HG03064 (cell line): ENCODE measurements at regions not wholly inside any gene's neighbourhood (a gene's known extent, or its start where the extent isn't known, plus 50 kb on each side); places are given as distances from the start of the nearest gene placed in this dataset.
A peak's percentile ranks its signal among the peaks of the same experiment; 100 is the strongest.
"Not testable (repeated sequence)": the region's sequence is repeated elsewhere in the genome, so short reads cannot be mapped to it uniquely, and the experiment has no call there.

ENCODE experiments used
- ATAC-seq: cut with Tn5 transposase; IDR thresholded peaks from one replicate; pipeline ENCODE4 v1.9.1; 2021; ENCODE audit warnings: low read depth; ENCODE audit not compliant: unreplicated experiment

DNA sequence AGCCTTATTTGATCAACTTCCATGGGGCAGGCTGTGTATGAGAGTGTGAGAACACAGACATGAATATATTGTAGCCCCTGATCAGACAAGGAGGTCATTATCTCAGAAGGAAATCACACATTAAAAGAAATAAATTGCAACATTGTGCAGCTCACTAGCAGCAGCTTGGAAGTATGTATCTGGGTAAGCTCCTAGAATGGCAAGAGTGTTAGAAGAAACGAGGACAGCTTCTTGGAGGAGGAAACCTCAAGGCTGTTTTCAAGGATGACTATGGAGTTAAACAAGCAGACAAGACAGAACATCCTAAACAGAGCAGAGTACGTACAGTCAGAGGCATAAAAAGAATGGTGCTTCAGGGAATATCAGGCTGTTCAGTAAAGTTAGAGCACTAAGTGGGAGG is 511.0 kb downstream of the SLCO4C1 start:
- ATAC-seq = no peak

GRCh38 chr5:101783241-101784013 is 512.7 kb downstream of the SLCO4C1 start:
- no peak for ATAC-seq

DNA sequence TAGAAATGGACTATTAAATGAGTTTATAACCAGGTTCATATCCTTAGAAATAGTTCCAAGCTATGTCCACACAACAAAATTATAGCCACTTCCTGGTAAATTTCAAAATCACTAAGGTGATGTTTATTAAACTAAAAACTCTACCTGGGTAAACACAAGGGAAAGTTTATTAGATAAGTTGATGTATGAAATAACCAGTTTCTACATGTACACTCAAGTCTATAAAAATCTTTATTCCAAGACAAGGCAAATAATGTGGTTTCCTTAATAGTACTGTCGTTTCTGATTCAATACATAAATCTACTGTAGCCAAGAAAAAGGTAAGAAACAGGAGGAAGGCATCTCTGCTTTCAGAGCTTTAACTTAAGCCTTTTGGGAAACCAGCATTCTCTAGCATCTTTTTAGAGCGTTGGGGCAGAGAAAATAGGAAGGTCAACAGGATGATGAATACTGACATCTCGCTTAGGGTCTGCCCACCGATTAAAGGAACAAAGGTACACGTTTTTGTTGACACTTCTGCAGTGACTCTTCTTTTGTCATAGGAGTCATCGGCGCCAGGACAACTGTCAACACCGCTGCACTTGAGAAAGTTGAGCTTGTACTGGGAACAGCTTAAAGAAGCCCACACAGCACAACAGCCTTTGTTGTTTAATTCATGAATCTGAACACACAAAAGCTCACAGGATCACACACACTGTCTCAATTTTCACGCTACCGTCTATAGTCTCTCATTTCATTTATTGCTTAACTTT is 513.6 kb downstream of the SLCO4C1 start:
- no peak for ATAC-seq

- no peak for ATAC-seq
These were observed 545.0 kb downstream of the SLCO4C1 start for GRCh38 chr5:101751105-101751504.

GRCh38 chr5:101743000-101743399 is 553.1 kb downstream of the SLCO4C1 start:
- not testable (repeated sequence) for ATAC-seq

- ATAC-seq = no peak
These were observed 567.2 kb downstream of the SLCO4C1 start for GRCh38 chr5:101728933-101729332.

DNA sequence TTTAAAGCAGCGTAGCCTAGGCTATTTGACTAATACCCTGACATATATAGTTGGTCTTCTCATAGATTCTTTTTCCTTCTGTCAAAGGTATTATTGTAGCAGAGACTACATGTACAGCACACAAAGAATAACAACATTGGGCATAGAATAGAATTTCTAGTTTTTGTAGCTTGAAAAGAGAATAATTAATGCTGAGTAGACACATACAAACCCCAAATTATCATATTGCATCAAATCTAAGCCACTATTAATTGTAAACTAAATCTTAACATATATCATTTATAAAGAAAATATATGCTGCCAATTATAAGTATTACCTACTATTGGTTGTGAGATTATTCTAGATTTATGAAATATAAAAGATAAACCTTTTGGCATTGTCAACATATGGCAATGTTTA is 574.5 kb downstream of the SLCO4C1 start:
- no peak for ATAC-seq

DNA sequence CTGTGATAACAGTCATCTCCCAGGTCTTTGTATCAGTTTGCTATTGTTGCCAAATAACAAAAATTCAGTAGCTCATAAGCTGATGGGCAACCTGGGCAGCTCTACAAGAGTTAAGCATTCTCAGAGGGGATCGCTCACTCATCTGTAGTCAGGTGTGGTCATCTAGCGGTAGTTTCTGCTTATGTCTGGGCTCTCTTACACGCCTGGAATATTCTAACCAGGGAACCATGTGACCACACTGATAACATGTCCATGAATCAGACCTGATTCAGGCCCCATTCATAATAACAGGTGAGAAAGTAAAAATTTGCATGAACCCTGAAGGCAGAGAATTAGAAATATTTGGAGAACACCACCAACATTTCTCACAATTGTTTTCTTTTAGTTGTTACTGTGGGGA is 576.1 kb downstream of the SLCO4C1 start:
- no peak for ATAC-seq

DNA sequence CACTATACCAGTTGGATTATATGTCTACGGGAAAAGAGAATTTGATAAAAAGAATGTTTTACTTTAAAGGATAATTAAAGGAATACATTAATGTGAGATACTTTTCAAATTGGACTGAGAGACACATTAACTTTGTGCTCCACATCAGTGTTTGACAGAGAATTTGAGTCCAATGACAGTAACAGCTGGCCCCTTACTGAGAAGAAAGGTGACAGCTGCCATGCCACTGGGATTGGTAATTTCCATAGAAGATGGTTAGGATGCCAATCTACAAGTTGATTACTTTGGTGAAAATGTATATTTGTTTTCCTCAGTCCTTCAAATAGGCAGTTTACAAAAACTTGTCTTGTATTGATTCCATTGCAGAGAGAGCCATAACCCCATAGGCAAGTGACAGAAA is 578.4 kb downstream of the SLCO4C1 start:
- ATAC-seq = no peak

DNA sequence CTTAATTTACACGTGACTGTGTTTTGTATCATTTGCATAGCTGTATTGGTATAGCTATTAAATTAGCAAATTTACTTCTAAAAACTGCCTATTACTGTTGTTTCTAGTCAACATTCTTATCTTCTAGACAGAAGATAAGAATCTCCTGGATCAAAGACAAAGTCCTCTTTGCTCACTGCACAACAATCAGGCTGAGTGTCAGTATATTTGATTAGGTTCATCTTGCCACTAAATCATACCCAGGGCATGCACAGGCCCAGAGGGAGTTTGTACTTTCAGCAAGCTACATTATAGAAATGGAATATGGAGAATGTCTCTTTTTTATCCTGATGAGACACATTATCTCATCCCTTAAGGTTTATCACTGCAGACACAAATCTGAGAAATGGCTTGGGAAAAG is 579.1 kb downstream of the SLCO4C1 start:
- no peak for ATAC-seq

DNA sequence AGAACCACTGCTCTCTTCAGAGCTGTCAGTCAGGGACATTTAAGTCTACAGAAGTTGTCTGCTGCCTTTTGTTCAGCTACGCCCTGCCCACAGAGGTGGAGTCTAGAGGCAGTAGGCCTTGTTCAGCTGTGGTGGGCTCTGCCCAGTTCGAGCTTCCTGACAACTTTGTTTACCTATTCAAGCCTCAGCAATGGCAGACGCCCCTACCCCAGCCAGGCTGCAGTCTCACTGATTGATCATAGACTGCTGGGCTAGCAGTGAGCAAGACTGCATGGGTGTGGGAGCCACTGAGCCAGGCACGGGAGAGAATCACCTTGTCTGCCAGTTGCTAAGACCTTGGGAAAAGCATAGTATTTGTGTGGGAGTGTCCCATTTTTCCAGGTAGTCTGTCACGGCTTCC is 580.3 kb downstream of the SLCO4C1 start:
- not testable (repeated sequence) for ATAC-seq

- ATAC-seq = no peak
These were observed 606.8 kb downstream of the SLCO4C1 start for GRCh38 chr5:101689306-101689705.

DNA sequence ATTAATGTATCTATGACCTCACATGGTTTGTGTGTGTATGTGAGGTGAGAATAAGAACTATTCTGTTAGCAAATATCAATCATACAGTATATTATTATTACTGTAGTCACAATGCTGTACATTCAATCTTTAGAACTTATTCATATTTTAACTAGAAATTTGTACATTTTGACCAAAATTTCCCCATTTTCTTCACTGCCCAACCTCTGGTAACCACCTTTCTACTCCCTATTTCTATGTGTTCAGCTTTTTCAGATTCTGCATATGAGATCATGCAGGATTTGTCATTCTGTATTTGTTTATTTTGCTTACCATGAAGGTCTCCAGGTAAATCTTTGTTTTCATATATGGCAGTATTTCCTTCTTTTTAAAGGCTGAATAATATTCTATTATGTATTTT is 607.9 kb downstream of the SLCO4C1 start:
- no peak for ATAC-seq

DNA sequence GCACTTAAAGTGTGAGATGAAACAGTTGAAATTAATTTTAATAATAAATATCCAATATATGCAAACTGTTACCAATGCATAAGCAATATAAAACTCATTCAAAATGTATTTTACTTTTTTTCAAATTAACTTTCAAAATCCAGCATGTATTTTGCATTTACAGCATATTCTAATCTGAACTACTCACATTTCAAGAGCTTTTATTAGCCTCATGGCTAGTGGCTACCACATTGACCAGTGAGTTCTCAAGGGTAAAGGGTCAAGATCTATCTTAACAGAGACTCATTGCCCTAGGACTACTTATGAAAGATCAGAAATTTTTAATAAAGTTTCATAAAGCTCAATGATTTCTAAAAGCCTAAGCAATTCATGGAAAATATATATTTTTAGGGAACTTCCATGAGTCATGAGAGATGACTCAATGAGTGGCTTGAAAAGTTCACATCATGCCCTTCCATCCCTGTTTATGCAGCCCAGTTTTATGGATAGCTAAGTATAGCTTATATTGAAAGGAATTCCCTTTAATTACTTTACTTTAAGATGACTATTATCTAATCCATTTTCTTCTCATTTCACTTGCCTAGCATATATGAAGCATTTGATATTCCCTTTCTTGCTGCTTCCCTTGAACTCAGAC is 608.6 kb downstream of the SLCO4C1 start:
- ATAC-seq = no peak

DNA sequence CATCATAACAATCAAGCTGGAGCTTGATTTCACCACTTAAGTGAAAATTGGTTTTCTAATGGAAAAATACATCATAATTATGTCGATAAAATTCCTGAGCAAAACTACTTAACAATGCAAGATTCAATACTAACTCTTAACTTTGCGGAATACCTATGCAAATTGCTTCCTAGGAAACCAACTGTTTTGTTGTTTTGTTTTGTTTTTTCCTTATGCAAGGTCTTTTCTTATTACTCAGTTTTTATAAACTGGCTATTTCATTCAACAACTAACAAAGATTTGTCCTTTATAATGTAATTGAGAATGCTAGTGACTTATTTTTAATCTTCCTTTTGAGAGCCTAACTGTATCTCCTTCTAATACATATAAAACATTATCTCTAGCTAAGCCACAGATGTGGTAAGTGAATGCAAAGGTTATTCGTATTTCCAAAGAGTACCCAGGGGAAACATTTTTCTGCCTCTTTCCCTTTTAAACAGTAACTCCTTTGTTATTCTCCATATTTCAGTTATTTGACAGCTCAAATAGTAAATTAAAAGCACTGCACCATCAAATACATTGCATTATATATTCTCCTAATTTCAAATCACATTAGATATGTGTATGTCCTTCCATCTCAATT is 609.4 kb downstream of the SLCO4C1 start:
- no peak for ATAC-seq

DNA sequence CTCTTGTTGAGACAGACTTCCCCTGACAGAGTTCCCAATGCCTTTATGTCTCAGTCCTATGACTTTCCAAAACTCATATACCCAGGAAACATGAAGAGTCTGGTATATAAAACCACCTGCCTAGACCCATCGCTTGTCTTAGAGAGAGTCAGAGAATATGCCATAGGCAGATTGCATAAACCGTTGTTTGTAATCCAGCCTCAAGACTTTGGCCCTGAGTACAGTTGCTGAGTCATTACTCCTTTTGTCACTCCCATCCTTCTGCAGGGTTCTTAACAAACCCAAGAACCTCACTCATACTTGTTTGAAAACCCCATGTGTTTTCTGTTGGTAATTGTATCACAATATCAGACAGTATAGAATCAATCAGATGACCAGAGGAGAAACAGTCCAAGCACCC is 616.3 kb downstream of the SLCO4C1 start:
- no peak for ATAC-seq

- ATAC-seq = peak; percentile 85
These were observed 617.4 kb downstream of the SLCO4C1 start for GRCh38 chr5:101678481-101679193.

DNA sequence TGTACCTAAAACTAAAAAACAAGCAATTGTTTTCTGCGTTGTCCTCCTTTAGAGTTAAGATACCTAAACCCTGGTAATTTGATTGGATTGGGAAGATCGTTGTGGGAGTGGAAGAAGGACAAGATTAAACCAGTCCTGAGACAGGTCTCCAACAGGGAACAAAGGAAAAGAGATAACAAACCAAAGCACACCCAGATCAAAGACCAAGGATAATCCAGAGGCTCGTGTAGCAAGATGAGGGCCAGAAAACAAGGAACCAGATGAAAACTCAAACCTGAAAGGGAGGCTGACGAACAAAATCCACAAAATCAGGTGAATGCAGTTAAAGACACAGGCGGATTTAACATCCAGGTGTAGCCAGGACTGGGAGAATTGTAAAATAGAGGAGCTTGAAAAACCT is 618.1 kb downstream of the SLCO4C1 start:
- ATAC-seq = no peak

DNA sequence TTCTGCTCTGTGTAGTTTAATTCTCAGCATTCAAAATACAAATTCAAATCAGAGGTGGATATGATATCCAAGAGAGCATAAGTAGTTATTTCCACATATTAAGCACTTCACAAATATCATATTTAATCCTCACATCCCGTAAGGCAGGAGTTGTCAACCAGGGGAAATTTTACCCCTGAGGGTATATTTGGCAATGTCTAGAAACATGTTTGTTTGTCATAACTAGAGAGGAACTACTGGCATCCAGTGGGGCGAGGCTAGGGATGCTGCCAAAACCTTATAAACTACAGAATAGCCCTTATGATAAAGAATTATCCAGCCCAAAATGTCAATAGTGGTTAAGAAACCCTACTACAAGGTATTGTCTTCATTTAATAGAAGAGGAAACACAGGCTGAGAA is 619.4 kb downstream of the SLCO4C1 start:
- no peak for ATAC-seq

DNA sequence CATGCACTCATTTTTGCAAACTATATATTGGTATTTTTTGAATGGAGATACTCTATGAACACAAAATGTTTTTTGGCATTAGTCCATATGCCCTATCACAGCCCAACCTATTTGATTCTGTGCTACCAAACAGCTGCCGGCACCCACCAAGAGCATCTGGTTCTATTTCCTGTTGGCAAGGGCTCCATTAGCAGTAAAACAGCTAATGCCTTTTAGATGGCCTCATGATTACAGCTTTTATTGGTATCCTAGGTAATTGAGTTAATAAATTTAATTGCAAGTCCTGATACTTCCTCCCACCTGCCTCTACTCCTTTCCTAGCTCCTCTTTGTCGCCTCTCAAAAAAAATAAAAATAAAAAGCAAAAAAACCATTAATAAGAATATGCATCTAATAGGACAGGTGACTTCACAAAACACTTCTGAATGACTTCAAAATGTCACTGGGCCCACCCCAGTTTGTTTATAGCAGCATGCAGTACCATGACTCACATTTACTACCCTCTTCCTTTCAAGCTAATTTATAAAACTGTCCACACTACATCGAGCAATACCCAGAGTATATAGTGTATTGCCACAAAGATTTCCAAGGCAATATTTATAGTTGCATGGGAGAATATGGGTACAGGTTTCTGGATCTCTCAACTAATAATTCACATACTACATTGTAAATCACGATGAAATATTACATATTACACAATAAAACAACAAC is 620.4 kb downstream of the SLCO4C1 start:
- ATAC-seq = no peak
